ENCODE measurements at regions not wholly inside any gene's neighbourhood (a gene's known extent, or its start where the extent isn't known, plus 50 kb on each side); places are given as distances from the start of the nearest gene placed in this dataset.

- no peak for TF ChIP-seq GABPB1 (CRISPR knock-in tag; IDR thresholded peaks at IDR 0.05)
- TF ChIP-seq ZNF232 (CRISPR knock-in tag; IDR thresholded peaks at IDR 0.05) = no peak
- TF ChIP-seq ZNF671 (CRISPR knock-in tag; IDR thresholded peaks at IDR 0.05) = no peak
These were observed 390.1 kb downstream of the ADAM29 start (continued) for GRCh38 chr4:175308236-175308635.

- no peaks in the 10 kb centered on the region for H3K27me3 Mint-ChIP-seq (ENCODE audit: low read depth)
- H3K36me3 Mint-ChIP-seq = no peaks in the 10 kb centered on the region
- no peaks in the 10 kb centered on the region for H3K9me3 Mint-ChIP-seq
- POLR2A ChIA-PET = no interaction called here
- DNase-seq (ENCODE audit: low spot score) (no peak), ATAC-seq (no peak)
- TF ChIP-seq ATF2 (CRISPR knock-in tag; IDR thresholded peaks at IDR 0.05; ENCODE audit: borderline replicate concordance, low read depth) (no peak), CREB1 (CRISPR knock-in tag; IDR thresholded peaks at IDR 0.05) (no peak), CREM (CRISPR knock-in tag; IDR thresholded peaks at IDR 0.05) (no peak), ATF1 (CRISPR knock-in tag; IDR thresholded peaks at IDR 0.05) (no peak), ELF4 (CRISPR knock-in tag; IDR thresholded peaks at IDR 0.05; ENCODE audit: low read depth) (no peak), NFATC4 (CRISPR knock-in tag; IDR thresholded peaks at IDR 0.05) (no peak), ZNF425 (CRISPR knock-in tag; conservative IDR thresholded peaks at IDR 0.05) (no peak), ZNF423 (CRISPR knock-in tag; IDR thresholded peaks at IDR 0.05) (no peak), USF2 (CRISPR knock-in tag; IDR thresholded peaks at IDR 0.05) (no peak), CTCF (IDR thresholded peaks at IDR 0.05) (no peak)
- H3K4me3 Mint-ChIP-seq = no peak overlapping the region
- CTCF ChIA-PET = no interaction called here
- no peak overlapping the region for H3K27ac Mint-ChIP-seq
- H3K4me1 Mint-ChIP-seq = no peaks in the 10 kb centered on the region
These were observed 390.9 kb downstream of the ADAM29 start for GRCh38 chr4:175309041-175309440.

- Mint-ChIP-seq H3K36me3 (no peaks in the 10 kb centered on the region), H3K27me3 (ENCODE audit: low read depth) (no peaks in the 10 kb centered on the region), H3K9me3 (peaks cover 3% of the 10 kb centered on the region; the same call in 1 of the 2 replicates), H3K27ac (no peak overlapping the region), H3K4me3 (no peak overlapping the region), H3K4me1 (no peaks in the 10 kb centered on the region)
- ChIA-PET POLR2A (no interaction called here), CTCF (no interaction called here)
- ATAC-seq (no peak), DNase-seq (ENCODE audit: low spot score) (no peak)
- TF ChIP-seq E2F4 (CRISPR knock-in tag; IDR thresholded peaks at IDR 0.05; ENCODE audit: borderline replicate concordance, low read depth) = no peak
- TF ChIP-seq ELF4 (CRISPR knock-in tag; IDR thresholded peaks at IDR 0.05; ENCODE audit: low read depth) = no peak
- TF ChIP-seq SP1 (CRISPR knock-in tag; conservative IDR thresholded peaks at IDR 0.05) = no peak
- no peak for TF ChIP-seq AFF4 (CRISPR knock-in tag; IDR thresholded peaks at IDR 0.05; ENCODE audit: borderline replicate concordance)
- TF ChIP-seq ZNF138 (CRISPR knock-in tag; conservative IDR thresholded peaks at IDR 0.05) = no peak
- no peak for TF ChIP-seq E2F5 (CRISPR knock-in tag; IDR thresholded peaks at IDR 0.05)
- no peak for TF ChIP-seq HMGA2 (CRISPR knock-in tag; IDR thresholded peaks at IDR 0.05)
- no peak for TF ChIP-seq IRF2 (CRISPR knock-in tag; IDR thresholded peaks at IDR 0.05; ENCODE audit: borderline replicate concordance, low read depth)
- TF ChIP-seq EMX1 (CRISPR knock-in tag; IDR thresholded peaks at IDR 0.05) = no peak
- no peak for TF ChIP-seq ATF3 (CRISPR knock-in tag; conservative IDR thresholded peaks at IDR 0.05)
These were observed 407.1 kb downstream of the ADAM29 start for GRCh38 chr4:175325230-175325629.

All from WTC11 (cell line).